Dermis blood vessel endothelial cell (primary cell): ENCODE measurements at regions not wholly inside any gene's neighbourhood (a gene's known extent, or its start where the extent isn't known, plus 50 kb on each side); places are given as distances from the start of the nearest gene placed in this dataset.
A peak's percentile ranks its signal among the peaks of the same experiment; 100 is the strongest.
"Not testable (repeated sequence)": the region's sequence is repeated elsewhere in the genome, so short reads cannot be mapped to it uniquely, and the experiment has no call there.

ENCODE experiments used
- DNase-seq: peaks from one replicate; pipeline ENCODE4 v3.0.0; 2010

DNA sequence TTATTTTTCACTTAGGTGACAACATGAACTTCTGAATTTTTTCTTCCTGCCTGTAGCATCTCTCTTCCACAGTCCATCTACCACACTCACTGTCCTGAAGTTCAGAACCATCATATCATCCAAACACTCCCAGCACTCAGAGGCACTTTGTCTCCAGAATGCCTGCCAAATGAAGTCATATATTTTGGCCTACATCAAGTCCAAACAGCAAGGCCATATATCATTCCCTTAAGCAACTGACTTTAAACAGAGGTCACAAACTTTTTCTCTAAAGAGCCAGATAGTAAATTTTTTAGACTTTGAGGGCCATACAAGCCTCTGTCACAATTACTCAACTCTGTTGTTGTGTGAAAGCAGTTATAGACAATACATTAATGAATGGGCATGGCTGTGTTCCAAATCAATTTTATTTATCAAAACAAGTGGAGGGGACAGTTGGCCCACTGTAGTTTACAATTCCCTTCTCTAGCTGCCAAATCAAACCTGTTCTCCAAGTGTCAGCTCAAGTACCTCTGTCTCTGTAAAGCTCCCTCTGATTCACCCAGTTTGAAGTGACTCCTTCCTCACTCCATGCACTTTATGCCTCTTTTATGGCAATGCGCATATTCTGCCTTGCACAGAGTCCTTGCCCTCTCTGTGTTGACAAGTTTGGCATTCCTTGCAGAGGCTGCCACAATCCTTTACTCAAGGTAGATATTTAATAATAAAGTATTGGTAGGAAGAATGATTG is 305.7 kb downstream of the FZD1 start:
- DNase-seq: no peak

DNA sequence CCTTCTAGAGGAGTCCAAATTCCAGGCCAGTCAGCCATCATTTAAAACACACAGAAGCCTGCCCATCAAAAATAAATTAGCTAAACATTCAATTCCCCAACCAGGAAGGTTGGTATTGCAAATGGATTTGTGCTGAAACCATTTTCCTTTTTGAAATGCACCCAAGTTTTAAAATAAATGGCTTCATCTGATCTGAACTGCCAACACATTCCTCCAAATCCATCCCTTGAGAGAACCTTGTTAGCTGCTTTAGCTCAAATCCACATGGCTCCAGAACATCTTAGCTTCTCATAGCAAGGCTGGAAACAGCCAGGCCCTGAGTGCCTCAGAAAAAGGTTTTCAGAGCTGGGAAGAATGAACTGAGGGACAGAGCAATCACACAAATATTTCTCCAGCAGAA is 306.3 kb downstream of the FZD1 start:
- no peak for DNase-seq

DNA sequence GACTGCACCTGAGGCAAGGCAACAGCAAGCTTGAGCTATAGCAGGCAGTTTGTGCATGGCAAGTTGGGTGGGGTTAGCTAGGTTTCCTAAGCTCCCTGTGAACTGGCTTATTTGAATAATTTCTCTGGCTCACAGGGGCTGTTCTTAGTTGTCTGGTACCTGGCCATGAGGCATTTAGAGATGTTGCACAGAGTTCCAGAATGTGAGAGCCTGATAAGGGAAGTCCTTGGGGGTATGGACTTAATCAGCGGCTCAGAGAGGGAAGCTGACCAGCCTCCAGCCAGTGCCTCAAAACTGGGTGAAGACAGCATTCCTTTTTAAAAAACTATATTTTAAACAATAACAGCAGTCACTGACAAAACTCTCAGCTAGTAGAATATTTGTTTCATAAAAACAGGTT is 307.4 kb downstream of the FZD1 start:
- no peak for DNase-seq

DNA sequence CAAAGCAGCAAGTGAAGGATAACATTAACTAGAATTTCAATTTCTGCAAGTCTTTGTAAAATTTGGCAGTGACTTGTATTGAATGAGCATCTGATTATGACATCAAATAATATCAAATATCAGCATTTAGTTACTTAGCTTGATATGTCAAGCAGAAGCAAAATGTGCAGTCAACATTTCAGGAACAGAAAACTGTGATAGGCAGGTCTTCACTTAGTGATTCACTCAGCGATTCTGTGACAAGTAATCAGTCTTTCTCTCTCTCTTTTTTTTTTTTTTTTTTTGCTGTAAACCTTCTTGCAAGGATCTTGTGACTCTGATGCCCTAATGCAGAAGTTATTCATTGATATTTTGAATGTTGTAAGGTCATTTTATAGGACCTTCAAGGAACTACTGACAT is 307.1 kb downstream of the MTERF1 start:
- no peak for DNase-seq

DNA sequence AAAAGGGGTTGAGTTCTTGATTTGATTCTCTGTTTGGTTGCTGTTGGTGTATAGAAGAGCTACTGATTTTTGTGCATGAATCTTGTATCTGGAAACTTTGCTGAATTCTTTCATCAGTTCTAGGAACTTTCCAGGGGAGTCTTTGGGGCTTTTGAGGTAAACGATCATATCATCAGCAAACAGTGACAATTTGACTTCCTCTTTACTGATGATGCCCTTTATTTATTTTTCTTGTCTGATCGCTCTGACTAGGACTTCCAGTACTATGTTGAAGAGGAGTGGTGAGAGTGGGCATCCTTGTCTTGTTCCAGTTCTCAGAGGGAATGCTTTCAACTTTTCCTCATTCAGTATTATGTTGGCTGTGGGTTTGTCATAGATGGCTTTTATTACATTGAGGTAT is 304.0 kb downstream of the MTERF1 start:
- DNase-seq: not testable (repeated sequence)

DNA sequence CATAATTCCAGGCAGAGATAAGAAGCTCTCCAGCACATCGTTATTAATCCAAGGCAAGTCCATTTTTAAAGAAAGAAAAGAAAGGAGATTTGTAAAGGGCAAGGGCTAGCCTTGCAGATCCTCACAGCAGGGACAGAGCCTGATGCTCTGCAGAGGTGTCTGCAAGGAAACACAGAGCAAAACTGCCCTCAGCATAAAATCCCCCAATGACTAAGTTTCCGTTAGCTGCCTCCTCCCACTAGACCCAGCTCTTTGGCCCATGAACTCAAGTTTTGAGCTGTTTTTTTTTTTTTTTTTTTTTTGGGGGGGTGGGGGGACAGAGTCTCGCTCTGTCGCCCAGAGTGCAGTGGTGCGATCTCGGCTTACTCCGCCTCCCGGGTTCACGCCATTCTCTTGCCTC is 300.7 kb downstream of the MTERF1 start:
- DNase-seq: no peak

DNA sequence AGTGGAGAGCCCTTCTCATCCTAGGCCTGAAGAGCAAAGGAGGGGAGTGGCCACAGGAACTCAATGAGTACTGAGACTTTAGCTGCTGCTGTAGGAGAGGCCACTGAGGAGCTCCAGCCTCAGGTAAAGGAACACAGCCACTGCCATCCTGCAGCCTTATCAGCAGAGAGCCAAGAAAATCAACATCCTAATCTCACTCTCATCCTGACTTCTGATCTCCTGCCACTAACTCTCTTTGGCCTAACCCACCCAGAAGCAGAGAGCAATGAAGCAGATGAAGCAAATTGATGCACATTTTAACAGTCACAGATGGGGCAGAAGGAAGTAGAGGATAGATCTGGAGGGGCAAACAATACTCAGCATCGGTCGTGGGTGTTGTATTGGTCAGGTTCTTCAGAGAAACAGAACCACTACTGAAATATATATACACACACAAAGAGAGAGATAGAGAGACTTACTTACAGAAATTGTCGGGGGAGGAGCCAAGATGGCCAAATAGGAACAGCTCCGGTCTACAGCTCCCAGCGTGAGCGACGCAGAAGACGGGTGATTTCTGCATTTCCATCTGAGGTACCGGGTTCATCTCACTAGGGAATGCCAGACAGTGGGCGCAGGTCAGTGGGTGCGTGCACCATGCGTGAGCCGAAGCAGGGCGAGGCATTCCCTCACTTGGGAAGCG is 297.6 kb downstream of the MTERF1 start:
- DNase-seq: no peak

DNA sequence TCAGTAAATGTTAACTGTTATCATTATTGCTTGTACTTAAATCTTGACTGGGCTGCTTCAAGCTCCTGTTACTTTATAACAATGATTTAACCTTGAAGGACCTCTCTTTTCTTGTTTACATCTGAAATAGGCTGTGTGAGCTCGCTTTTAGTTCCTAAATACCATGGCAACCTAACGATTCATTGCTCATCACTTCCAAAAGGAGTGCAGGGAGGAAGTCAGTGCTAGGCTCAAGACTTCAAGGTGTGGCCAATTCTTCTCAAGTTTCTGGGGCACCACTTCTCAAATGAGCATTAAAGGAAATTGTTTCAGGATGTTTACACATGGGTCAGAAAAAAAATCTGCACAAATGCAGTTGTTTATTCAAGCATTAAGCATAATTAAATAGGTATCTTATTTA is 284.2 kb downstream of the MTERF1 start:
- peak; percentile 17 for DNase-seq

DNA sequence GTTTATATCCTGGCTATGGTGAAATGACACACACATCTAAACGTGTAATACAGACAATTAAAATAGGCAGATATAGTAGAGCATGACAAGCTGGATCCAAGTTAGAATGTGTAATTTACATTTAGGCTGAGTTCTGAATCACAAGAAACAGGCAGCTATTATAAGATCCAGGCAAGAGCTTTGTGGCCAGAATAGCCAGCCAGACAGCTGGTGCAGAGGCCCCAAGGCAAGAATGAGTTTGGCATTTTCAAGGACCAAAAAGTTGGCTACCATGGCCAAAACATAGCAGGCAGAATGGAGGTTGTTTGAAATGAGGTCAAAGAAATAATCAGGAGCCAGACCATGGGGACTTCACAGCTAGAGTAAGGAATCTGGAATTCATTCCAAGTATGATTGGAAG is 281.7 kb downstream of the MTERF1 start:
- DNase-seq: no peak

DNA sequence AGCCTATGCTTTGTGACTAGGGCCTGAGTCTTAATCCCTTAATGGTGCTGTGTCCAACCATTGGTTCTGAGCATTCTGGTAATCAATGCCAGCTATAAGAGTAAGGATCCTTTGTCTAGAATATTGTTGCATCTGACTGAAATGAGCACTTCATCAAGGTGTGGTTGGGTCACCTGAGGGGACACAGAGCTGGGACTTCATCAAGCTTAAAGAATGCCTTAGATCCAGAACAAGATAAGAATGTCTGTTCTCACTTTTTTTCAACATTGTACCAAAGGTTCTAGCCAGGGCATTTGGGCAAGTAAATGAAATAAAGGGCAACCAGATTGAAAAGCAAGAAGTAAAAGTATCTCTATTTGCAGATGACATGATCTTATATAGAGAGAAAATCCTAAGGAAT is 280.4 kb downstream of the MTERF1 start:
- DNase-seq: no peak

DNA sequence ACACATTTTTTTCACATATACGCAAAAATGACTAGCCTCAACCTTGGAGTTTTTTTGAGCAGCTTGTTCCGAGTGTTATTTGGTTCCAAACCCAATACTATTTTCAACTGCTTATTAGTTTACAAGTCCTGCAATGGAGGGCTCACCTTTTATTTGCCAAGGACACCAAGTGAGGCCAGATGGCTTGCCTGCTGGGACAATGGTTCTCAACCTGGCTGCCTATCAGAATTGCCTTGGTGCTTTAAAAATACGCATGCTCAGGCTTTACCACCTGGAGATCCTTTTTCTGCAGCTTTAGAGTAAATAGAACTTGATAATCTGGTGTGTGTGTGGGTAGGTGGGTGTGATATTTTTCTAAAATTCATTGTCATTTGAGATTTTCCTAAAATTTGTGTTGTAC is 276.8 kb downstream of the MTERF1 start:
- no peak for DNase-seq

DNA sequence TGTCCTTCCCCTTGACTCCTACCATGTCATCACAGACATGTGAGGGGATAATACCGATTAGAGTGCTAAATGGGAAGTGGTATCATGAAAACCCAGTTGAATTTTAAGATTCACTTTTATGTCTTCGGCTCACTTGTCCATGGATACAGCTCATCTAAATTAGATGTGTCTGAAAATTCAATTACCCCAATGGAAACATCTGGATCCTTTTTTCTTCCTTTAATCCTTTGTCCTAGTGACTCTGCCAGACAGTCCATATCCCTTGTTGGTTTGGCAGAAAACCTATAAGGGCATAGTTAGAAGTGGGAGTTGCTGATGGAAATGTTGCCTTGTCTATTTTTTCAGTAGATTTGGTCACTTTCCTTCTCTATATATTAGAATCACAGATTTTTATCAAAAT is 271.9 kb downstream of the MTERF1 start:
- DNase-seq: no peak

DNA sequence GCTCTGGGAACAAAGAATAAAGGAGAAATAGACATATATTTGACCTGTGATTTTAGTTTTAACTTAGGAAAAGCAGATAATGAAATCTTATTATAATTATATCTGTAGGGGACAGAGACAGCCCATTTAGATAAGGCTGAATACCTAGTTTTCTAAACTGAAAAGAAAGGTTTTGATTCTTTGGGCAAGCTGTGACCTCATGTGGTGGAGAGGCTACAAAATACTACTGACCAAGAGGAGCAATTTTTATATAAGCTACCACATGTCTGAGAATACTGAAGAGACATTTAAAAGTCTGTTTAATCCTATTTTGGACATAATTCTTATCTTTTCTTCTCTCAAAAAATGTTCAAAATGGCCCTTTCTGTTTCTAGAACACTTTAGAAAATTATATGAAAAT is 271.0 kb downstream of the MTERF1 start:
- DNase-seq: no peak

DNA sequence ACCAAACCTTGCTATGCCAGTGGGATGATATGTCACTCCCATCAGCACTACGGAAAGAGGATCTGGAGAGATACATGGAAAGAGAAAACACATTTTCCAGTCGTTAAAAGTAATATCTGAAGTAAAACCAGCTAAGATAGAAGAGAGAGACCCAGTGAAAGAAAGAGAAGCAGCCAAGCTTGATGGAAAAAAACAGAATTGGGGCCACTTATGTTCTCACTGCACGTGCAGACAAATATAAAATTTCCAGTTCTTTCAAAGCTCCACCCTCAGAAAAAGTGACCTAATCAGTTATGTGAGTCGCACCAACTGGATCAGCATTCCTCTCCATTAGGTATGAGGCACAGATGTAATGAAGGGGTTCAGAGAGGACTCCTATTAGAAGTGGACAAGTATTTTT is 266.1 kb downstream of the MTERF1 start:
- DNase-seq: no peak

DNA sequence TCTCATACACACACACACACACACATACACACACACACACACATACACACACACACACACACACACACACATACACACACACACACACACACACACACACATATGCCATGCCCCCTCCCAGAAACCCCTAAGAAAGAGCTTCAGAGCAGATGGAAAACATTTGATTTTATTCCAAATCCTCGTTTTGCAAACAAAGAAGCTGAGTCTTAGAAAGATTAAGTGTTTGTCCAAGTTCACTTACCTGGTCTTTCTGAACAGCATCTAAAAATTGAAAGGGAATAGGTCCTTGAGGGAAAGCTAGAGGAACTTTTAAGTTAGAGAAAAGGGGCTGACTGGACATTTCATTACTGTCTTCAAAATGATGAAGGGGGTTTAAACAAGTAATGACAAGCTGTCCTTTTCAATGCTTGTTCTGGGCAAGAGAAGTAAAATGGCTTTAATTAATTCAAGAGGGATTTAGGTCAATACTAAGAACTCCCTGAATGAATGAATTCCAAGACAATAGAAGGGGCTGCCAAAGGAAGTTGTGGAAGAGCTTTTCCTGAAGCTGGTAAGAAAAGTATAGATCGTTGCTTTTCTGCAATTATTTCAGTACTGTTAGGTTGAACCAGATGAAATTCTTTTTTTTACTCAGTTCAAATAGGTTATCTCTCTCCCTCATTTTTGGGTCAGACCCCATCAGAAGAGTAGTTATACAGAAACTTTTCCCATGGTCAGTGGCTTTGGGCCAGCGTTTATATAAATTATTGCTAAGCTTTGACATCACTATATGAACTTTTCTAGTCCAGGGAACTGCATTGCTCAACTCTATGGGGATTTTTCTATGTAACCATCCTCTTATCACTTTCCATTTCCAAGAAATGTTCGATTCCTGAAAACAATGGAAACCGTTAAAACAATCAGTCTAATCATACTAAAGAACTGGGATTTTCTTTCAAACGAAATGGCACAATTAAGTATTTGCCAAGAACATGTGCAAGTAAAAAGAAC is 261.4 kb downstream of the MTERF1 start:
- DNase-seq: no peak

DNA sequence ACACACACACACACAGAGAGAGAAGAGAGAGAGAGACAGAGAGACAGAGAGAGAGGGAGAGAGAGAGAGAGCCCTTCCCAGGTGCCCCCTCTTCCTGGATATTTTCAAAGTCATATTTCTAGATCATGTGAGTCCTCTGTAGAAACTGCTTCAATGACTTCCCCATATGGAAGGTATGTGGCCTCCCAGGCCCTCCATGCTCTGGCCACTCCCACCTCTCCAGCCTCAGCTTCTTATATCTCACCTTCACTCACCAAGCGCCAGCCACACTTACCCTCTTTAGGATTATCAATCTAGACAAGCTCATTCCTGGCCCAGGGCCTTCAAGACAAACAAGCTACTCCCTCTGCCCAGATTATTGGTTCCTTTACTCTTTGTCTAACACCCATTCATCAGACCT is 259.7 kb downstream of the MTERF1 start:
- no peak for DNase-seq

DNA sequence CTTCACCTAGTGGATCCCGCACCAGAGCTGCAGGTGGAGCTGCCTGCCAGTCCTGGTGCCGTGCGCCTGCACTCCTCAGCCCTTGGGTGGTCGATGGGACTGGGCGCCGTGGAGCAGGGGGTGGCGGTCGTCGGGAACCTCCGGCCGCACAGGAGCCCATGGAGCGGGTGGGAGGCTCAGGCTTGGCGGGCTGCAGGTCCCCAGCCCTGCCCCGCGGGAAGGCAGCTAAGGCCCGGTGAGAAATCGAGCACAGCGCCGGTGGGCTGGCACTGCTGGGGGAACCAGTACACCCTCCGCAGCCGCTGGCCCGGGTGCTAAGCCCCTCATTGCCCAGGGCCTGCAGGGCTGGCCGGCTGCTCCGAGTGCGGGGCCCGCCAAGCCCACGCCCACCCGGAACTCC is 253.2 kb downstream of the MTERF1 start:
- not testable (repeated sequence) for DNase-seq

DNA sequence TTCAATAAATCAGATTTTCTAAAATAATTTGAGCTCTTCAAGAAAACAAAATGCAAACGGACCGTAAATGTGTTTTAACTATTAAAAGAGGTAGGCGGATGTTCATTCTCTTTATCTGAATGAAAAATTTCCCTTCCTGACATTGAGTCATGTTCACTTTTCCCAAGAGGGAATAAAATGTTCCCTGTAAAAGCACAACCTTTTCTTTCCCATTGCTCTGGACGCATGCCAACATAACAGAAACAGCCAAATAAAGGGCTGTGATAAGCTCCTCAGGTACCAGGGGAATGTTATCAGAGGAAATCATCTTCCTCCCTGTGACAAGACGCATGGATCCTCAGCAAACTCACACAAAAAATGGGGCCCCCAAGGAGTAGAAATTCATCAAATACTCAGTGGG is 251.8 kb downstream of the MTERF1 start:
- peak; percentile 83 for DNase-seq

DNA sequence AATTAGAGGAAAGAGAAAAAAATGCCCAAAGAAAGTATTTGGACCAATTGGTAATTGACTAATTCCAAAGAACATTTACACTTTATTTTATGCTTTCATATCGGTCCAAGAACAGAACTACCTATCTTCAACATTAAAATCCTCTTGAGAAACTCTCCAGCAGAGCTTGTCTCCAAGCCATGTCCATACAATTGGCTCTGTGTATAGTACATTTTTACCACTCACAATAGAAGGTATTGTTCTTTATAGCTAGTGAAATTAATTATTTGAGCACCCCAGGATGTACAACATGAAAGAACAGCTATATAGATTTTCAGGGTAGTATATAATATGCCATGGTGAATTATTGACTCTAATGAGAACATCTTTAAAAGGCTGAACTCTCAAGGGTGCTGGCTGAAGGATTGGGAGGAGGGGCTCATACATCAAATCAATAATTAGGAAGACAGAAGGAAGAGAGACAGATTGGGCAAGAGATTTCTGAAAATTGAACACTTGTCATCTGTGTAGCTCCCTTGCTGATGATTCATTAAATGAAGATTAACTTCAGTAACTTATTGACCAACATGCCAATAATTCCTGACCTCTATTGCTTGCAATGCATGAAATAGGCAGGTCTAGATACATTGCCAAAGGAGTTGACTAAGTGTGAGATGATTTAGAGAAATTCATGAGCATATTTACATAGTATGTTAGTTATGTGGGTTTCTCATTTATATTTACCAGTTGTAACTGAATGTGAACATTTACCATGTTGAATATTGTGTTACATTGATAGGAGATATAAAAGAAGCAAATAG is 249.7 kb downstream of the MTERF1 start:
- no peak for DNase-seq

DNA sequence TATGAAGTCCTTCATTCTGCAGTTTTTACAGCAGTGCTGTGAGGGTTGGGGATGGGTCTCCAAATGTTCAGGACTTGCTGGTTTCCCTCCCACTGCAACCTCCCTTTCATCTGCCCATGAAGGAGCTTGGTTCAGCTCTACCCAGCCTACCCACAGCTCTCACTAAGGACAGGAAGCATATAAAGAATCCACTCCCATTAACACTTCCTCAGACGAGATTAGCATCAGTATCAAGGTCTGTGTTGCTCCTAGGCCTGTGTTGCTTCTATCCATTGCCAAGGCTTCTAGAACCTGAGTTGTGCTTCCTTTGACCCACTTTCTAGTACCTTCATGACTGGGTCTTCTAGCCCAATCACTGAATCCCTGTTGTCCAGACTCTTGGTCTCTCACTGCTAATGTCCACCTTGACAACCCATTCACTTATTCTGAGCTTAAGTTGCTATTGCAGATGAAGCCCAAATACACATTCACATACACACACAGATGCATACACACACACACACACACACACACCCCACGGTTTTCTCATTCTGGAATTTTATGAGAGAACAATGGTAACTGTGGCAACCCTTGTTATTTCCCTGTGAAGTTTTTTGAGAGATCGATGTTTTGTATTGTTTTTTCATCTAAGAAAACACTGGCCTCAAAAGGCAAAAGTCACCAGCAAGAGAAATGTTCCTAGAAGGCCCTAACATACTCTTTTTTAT is 248.1 kb downstream of the MTERF1 start:
- DNase-seq: peak; percentile 72

DNA sequence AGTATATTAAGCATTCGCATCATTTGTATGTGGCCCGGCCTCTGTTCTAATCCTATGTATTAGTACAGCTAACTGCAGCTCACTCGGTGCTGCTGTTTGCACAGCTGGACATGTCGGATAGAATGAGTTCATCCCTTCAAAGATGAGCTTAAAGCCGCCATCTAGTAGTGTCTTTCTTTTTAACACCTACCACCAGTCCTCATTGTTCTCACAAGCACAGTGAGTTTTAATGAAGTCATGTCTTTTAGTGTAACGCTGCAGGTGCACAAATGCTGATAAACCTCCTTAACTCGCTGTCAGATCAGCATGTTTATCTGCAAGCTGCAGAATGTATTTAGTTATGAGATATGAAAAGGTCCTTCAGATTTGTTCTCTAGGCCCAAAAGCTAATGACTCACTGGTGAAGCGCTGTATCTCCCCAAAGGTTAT is 247.5 kb downstream of the MTERF1 start:
- DNase-seq: no peak
